GM19035 (cell line): ENCODE measurements at regions not wholly inside any gene's neighbourhood (a gene's known extent, or its start where the extent isn't known, plus 50 kb on each side); places are given as distances from the start of the nearest gene placed in this dataset.
"Not testable (repeated sequence)": the region's sequence is repeated elsewhere in the genome, so short reads cannot be mapped to it uniquely, and the experiment has no call there.

Source experiments
- ATAC-seq: cut with Tn5 transposase; IDR thresholded peaks from one replicate; pipeline ENCODE4 v1.9.1; 2021; ENCODE audit not compliant: unreplicated experiment

- peak; percentile 78 for ATAC-seq
Measured at GRCh38 chr6:82419132-82419581, 55.5 kb downstream of the TPBG start.

- ATAC-seq, result peak; percentile 41
Measured at GRCh38 chr6:82419859-82420258, 56.2 kb downstream of the TPBG start.

- ATAC-seq, result no peak
Measured at GRCh38 chr6:82430611-82431010, 67.0 kb downstream of the TPBG start.

GRCh38 chr6:82436740-82437139, 73.1 kb downstream of the TPBG start:
- no peak for ATAC-seq

GRCh38 chr6:82437701-82438100, 74.1 kb downstream of the TPBG start:
- no peak for ATAC-seq

GRCh38 chr6:82441047-82441855, 77.6 kb downstream of the TPBG start:
- ATAC-seq, result no peak

- ATAC-seq, result no peak
Measured at GRCh38 chr6:82442061-82442719, 78.6 kb downstream of the TPBG start.

- no peak for ATAC-seq
Measured at GRCh38 chr6:82458147-82458546, 94.5 kb downstream of the TPBG start.

- ATAC-seq, result no peak
Measured at GRCh38 chr6:82458705-82459104, 95.1 kb downstream of the TPBG start.

- ATAC-seq, result no peak
Measured at GRCh38 chr6:82461536-82461935, 97.9 kb downstream of the TPBG start.

- ATAC-seq, result no peak
Measured at GRCh38 chr6:82467338-82467737, 103.7 kb downstream of the TPBG start.

- not testable (repeated sequence) for ATAC-seq
Measured at GRCh38 chr6:82470123-82470522, 106.5 kb downstream of the TPBG start.

- not testable (repeated sequence) for ATAC-seq
Measured at GRCh38 chr6:82475106-82475505, 111.5 kb downstream of the TPBG start.

GRCh38 chr6:82484001-82484400, 120.4 kb downstream of the TPBG start:
- ATAC-seq, result no peak

- no peak for ATAC-seq
Measured at GRCh38 chr6:82484737-82485626, 121.4 kb downstream of the TPBG start.

GRCh38 chr6:82487895-82488294, 124.3 kb downstream of the TPBG start:
- ATAC-seq, result no peak

- no peak for ATAC-seq
Measured at GRCh38 chr6:82488403-82488802, 124.8 kb downstream of the TPBG start.

GRCh38 chr6:82492134-82492533, 128.5 kb downstream of the TPBG start:
- no peak for ATAC-seq

GRCh38 chr6:82493467-82493866, 129.8 kb downstream of the TPBG start:
- no peak for ATAC-seq

GRCh38 chr6:82494367-82494766, 130.8 kb downstream of the TPBG start:
- ATAC-seq, result no peak

- ATAC-seq, result not testable (repeated sequence)
Measured at GRCh38 chr6:82501901-82502300, 138.3 kb downstream of the TPBG start.
